ENCODE measurements at regions not wholly inside any gene's neighbourhood (a gene's known extent, or its start where the extent isn't known, plus 50 kb on each side); places are given as distances from the start of the nearest gene placed in this dataset.

GRCh38 chr3:102790747-102791325 is 356.0 kb downstream of the ZPLD1 start:
- no peak for TF ChIP-seq CTCF (IDR thresholded peaks at IDR 0.05)
- no peak for TF ChIP-seq POLR2A (IDR thresholded peaks at IDR 0.05)
